Osteocyte (in vitro differentiated cells): ENCODE measurements at regions not wholly inside any gene's neighbourhood (a gene's known extent, or its start where the extent isn't known, plus 50 kb on each side); places are given as distances from the start of the nearest gene placed in this dataset.

ENCODE experiments used
- DNase-seq: peaks from one replicate; pipeline ENCODE4 v3.0.0; 2021; ENCODE audit warnings: mixed read lengths; ENCODE audit not compliant: unreplicated experiment; ENCODE audit errors: extremely low spot score
- H3K27ac Mint-ChIP-seq: one replicate; pipeline ENCODE4 v1.8.0; 2021; ENCODE audit warnings: mild to moderate bottlenecking, mixed read lengths; ENCODE audit not compliant: unreplicated experiment
- H3K27me3 Mint-ChIP-seq: one replicate; pipeline ENCODE4 v1.8.0; 2021; ENCODE audit warnings: mixed read lengths; ENCODE audit not compliant: unreplicated experiment
- H3K36me3 Mint-ChIP-seq: one replicate; pipeline ENCODE4 v1.8.0; 2021; ENCODE audit warnings: mixed read lengths; ENCODE audit not compliant: unreplicated experiment
- H3K4me1 Mint-ChIP-seq: one replicate; pipeline ENCODE4 v1.8.0; 2021; ENCODE audit warnings: mixed read lengths; ENCODE audit not compliant: unreplicated experiment
- H3K4me3 Mint-ChIP-seq: one replicate; pipeline ENCODE4 v1.8.0; 2021; ENCODE audit warnings: mild to moderate bottlenecking, moderate library complexity, mixed read lengths; ENCODE audit not compliant: unreplicated experiment
- H3K9me3 Mint-ChIP-seq: one replicate; pipeline ENCODE4 v1.8.0; 2021; ENCODE audit warnings: mixed read lengths; ENCODE audit not compliant: unreplicated experiment
- CTCF ChIP-seq: fragments of 200-600 bp; sonication (generic); IDR thresholded peaks from 2 replicates; pipeline ENCODE4 v1.5.0; 2021; ENCODE audit warnings: antibody characterized with exemption, mild to moderate bottlenecking, moderate library complexity

GRCh38 chr5:61632064-61632463 is 300.0 kb downstream of the ZSWIM6 start:
- peaks cover 18% of the 10 kb centered on the region for H3K4me1 Mint-ChIP-seq
- no peaks in the 10 kb centered on the region for H3K9me3 Mint-ChIP-seq
- H3K27ac Mint-ChIP-seq, result peak overlapping the region; percentile 76

GRCh38 chr5:61635271-61635670 is 303.2 kb downstream of the ZSWIM6 start:
- Mint-ChIP-seq H3K4me3 (no peak overlapping the region), H3K36me3 (no peaks in the 10 kb centered on the region), H3K27ac (no peak overlapping the region), H3K4me1 (peaks cover 39% of the 10 kb centered on the region), H3K27me3 (no peaks in the 10 kb centered on the region), H3K9me3 (no peaks in the 10 kb centered on the region)
- no peak for DNase-seq
- TF ChIP-seq CTCF, result no peak

More at GRCh38 chr5:61632064-61632463, 300.0 kb downstream of the ZSWIM6 start:
- Mint-ChIP-seq H3K27me3 (peaks cover 4% of the 10 kb centered on the region), H3K4me3 (no peak overlapping the region), H3K36me3 (no peaks in the 10 kb centered on the region)
- no peak for DNase-seq
- no peak for TF ChIP-seq CTCF

- Mint-ChIP-seq H3K27me3 (no peaks in the 10 kb centered on the region), H3K27ac (peak overlapping the region; percentile 29), H3K4me1 (peaks cover 35% of the 10 kb centered on the region), H3K4me3 (no peak overlapping the region), H3K36me3 (no peaks in the 10 kb centered on the region), H3K9me3 (no peaks in the 10 kb centered on the region)
- no peak for DNase-seq
- TF ChIP-seq CTCF, result no peak
Observed at GRCh38 chr5:61637566-61637965, 305.5 kb downstream of the ZSWIM6 start.

GRCh38 chr5:61638476-61638875 is 306.4 kb downstream of the ZSWIM6 start:
- Mint-ChIP-seq H3K27ac (peak overlapping the region; percentile 45), H3K9me3 (no peaks in the 10 kb centered on the region), H3K4me3 (no peak overlapping the region), H3K4me1 (peaks cover 35% of the 10 kb centered on the region), H3K27me3 (no peaks in the 10 kb centered on the region), H3K36me3 (no peaks in the 10 kb centered on the region)
- no peak for TF ChIP-seq CTCF
- DNase-seq, result no peak

- Mint-ChIP-seq H3K36me3 (no peaks in the 10 kb centered on the region), H3K9me3 (no peaks in the 10 kb centered on the region), H3K4me1 (peaks cover 35% of the 10 kb centered on the region), H3K27ac (peak overlapping the region; percentile 8), H3K4me3 (no peak overlapping the region), H3K27me3 (peaks cover 2% of the 10 kb centered on the region)
- no peak for TF ChIP-seq CTCF
- DNase-seq, result no peak
Observed at GRCh38 chr5:61640179-61641021, 308.3 kb downstream of the ZSWIM6 start.
